Vagina (tissue), 2 donors: ENCODE measurements at regions not wholly inside any gene's neighbourhood (a gene's known extent, or its start where the extent isn't known, plus 50 kb on each side); places are given as distances from the start of the nearest gene placed in this dataset.

Experiments
- CTCF ChIP-seq, 3 experiments: fragments of 450-650 bp in 2 of 3; fragments of 200-600 bp in 1 of 3; sonication (generic) in 1 of 3; IDR thresholded peaks; one replicate each; pipeline ENCODE4 v1.5.1; 2017 to 2019; ENCODE audit warnings: antibody characterized with exemption in 3 of 3, mild to moderate bottlenecking in 2 of 3, moderate library complexity in 2 of 3
- POLR2A ChIP-seq, 2 donors: fragments of 450-650 bp; IDR thresholded peaks; one replicate each; pipeline ENCODE4 v1.6.1; 2017; ENCODE audit warnings: antibody characterized with exemption in 2 of 2, mild to moderate bottlenecking in 2 of 2, moderate library complexity in 2 of 2

DNA sequence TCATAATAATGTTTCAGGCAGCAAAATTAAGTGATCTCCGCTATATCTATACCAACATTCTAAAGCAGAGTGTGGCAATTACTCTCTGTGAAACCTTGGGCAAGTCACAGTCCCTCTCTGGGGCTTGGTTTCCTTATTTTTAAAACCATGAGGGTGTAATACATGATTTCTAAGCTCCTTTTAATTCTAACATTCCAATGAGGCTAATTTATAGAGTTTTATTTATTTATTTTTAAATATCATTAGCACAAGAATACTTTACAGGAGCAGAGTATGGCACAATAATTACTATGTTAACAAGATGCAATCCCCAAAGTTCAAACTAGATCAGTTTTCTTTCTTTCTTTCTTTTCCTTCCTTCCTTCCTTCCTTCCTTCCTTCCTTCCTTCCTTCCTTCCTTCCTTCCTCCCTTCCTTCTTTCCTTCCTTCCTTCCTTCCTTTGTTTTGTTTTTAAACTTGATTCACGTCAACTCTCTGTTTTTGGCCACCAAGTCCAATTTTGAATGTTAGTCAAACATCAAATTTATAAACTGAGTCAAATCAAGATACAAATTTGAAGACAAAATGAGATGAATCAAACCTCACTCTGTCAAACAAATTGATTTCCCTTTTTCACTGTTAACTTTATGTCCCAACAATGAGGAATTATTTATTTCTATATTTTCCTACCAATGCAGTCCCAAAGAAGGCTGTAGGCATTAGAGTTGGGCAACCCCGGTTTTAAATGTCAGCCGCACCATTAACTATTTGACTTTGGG lies 50.2 kb upstream of the GPR174 start:
- no peak for TF ChIP-seq CTCF (IDR thresholded peaks at IDR 0.05)
- no peak for TF ChIP-seq POLR2A (IDR thresholded peaks at IDR 0.05)
